ENCODE measurements at regions not wholly inside any gene's neighbourhood (a gene's known extent, or its start where the extent isn't known, plus 50 kb on each side); places are given as distances from the start of the nearest gene placed in this dataset.

DNA sequence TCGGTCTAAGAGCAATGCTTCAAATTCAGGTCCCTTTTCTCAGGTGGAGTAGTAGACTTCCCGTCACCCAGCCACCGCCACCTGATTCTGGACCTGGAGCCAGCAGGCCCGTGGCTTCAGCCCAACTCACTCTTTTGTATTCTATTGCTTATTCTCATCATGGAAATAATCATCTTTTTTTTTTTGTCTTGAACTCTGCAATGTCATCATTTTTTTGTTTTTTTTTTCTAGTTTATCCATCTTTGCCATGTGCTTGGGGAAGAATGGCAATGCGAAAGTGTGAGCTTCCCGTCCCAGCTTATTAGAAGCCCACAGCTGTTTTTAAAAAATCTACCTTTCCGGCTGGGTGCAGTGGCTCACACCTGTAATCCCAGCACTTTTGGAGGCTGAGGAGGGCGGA, 51.3 kb upstream of the FSTL1 start:
- Histone ChIP-seq H3K4me1 (replicated peaks in 1 of 2) (peaks cover 0 to 3% of the 10 kb centered on the region in 2 donors), H3K4me3 (no peak overlapping the region), H3K27ac (no peak overlapping the region)
- 64 to 100% (median 95%) methylated on average over 2 to 7 of the region's 8 CpGs for WGBS, 10 experiments
- in situ Hi-C loops (cut with MboI; ENCODE audit: low pct_unique_long_range_greater_than_20kb in 2 of 9, low sequenced_read_pairs in 9 of 9, unreplicated experiment in 9 of 9), result no loop called here
- ATAC-seq (replicated peaks in 6 of 8), result no peak
